ENCODE measurements at regions not wholly inside any gene's neighbourhood (a gene's known extent, or its start where the extent isn't known, plus 50 kb on each side); places are given as distances from the start of the nearest gene placed in this dataset.

DNA sequence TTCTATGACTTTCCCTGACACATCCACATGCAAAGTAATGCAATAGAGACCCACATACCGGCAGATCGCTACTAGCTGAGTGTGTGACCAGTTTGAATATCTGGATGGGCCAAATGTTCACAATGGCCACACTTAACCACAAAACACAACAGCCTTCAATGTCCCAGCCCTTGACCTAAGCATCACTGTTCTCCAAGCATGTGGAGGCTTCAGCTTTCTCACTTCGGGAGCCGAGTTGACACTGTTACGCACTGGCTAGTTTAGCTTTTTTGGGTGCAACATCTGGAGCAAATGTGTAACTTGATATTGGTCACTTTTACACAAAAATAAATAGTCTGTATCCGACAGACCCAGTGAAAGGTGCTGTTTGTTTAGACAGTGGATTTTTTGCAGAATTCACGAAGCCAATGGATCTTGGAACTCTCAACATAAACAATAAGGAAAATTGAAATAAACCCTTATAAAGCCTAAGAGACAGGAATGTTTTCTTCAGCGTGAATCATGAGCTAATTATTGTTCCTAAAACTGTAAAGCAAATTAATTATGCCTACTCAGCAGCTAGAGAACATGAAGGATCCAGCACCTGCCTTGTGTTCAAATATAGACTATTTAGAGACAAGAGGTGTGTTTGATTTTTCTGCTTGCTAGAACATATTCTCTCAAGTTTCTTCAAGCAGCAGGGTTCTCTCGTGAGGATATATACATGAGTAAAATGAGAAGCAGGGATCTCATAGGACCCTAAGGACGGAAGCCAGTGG, 117.6 kb upstream of the JCAD start:
- POLR2A ChIA-PET: interaction anchor here (0.8 kb wide), 1 partner anchor 234 kb away, joined by 3 read pairs; no protein-coding TSS in a partner anchor
- no peak for TF ChIP-seq TARDBP (IDR thresholded peaks at IDR 0.05)
- TF ChIP-seq ELF4 (IDR thresholded peaks at IDR 0.05): no peak
- no peak for TF ChIP-seq BHLHE40 (IDR thresholded peaks at IDR 0.05; ENCODE audit: borderline replicate concordance)
- TF ChIP-seq SP1 (IDR thresholded peaks at IDR 0.05): no peak
- no peak for TF ChIP-seq SUZ12 (IDR thresholded peaks at IDR 0.05)
- no peak for TF ChIP-seq ZNF384 (IDR thresholded peaks at IDR 0.05)
- no peak for TF ChIP-seq LEF1 (IDR thresholded peaks at IDR 0.05; ENCODE audit: borderline replicate concordance)
- no peak for TF ChIP-seq ARNT (IDR thresholded peaks at IDR 0.05)
- no peak for TF ChIP-seq NFRKB (IDR thresholded peaks at IDR 0.05)
- TF ChIP-seq L3MBTL2 (conservative IDR thresholded peaks at IDR 0.05): no peak
- no peak for TF ChIP-seq FOXA1 (IDR thresholded peaks at IDR 0.05)
- TF ChIP-seq FOXM1 (IDR thresholded peaks at IDR 0.05; ENCODE audit: borderline replicate concordance): no peak
- TF ChIP-seq CTBP1 (IDR thresholded peaks at IDR 0.05; ENCODE audit: borderline replicate concordance): no peak
- DNase-seq (ENCODE audit: extremely low spot score): no peak
- CTCF ChIA-PET: no interaction called here

DNA sequence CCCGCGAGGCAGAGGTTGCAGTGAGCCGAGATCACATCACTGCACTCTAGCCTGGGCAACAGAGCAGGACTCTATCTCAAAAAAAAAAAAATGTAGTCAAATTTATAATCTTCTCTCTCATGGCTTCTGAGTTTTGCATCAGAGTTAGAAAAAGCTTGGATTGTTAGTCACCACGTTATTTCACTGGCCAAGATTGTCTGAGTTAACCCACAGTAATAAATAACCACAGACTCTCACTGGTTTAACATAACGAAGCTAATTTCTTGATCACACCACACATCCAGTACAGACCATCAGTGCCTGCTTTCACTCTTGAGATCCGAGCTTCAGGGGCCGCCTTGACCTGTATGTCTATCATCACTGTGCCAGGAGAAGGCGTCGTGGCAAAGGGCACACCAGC, 116.8 kb upstream of the JCAD start:
- DNase-seq (ENCODE audit: extremely low spot score): no peak
- ChIA-PET CTCF (no interaction called here), POLR2A (no interaction called here)
- TF ChIP-seq SP1 (IDR thresholded peaks at IDR 0.05) (no peak), ELF4 (IDR thresholded peaks at IDR 0.05) (no peak), CTBP1 (IDR thresholded peaks at IDR 0.05; ENCODE audit: borderline replicate concordance) (no peak), NFRKB (IDR thresholded peaks at IDR 0.05) (no peak), BHLHE40 (IDR thresholded peaks at IDR 0.05; ENCODE audit: borderline replicate concordance) (no peak), HDGF (IDR thresholded peaks at IDR 0.05; ENCODE audit: borderline replicate concordance) (no peak), FOXM1 (IDR thresholded peaks at IDR 0.05; ENCODE audit: borderline replicate concordance) (no peak), FOXK2 (IDR thresholded peaks at IDR 0.05) (no peak), SUZ12 (IDR thresholded peaks at IDR 0.05) (no peak), LEF1 (IDR thresholded peaks at IDR 0.05; ENCODE audit: borderline replicate concordance) (no peak), L3MBTL2 (conservative IDR thresholded peaks at IDR 0.05) (no peak), ARNT (IDR thresholded peaks at IDR 0.05) (no peak), FOXA1 (IDR thresholded peaks at IDR 0.05) (no peak), TARDBP (IDR thresholded peaks at IDR 0.05) (no peak), ZNF384 (IDR thresholded peaks at IDR 0.05) (no peak)
- TF ChIP-seq, protein P1, sequence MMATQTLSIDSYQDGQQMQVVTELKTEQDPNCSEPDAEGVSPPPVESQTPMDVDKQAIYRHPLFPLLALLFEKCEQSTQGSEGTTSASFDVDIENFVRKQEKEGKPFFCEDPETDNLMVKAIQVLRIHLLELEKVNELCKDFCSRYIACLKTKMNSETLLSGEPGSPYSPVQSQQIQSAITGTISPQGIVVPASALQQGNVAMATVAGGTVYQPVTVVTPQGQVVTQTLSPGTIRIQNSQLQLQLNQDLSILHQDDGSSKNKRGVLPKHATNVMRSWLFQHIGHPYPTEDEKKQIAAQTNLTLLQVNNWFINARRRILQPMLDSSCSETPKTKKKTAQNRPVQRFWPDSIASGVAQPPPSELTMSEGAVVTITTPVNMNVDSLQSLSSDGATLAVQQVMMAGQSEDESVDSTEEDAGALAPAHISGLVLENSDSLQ (IDR thresholded peaks at IDR 0.05): no peak

DNA sequence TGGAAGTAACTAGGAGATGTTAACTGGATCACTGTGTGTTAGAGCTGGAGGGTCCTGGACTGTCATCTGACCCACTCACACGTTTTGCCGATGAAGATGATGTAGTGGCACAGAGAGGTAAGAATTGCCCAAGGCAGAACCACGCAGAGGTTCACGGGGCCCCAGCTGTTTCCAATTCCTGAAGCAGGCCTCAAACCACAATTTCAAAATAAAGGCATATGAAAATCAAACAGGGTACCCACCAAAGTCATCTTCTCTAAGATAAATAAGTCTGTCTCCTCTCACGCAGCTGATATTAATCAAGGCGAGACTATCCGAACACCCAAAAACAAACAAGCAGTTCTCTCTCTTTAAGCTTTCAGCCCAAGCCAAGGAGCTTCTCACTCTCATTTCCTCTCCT, 113.3 kb upstream of the JCAD start:
- ChIA-PET POLR2A (interaction anchor here (1.1 kb wide), 1 partner anchor 114 kb away, joined by 3 read pairs; no protein-coding TSS in a partner anchor), CTCF (interaction anchor here (0.6 kb wide), 1 partner anchor 83 kb away, joined by 3 read pairs; no protein-coding TSS in a partner anchor)
- DNase-seq (ENCODE audit: extremely low spot score): no peak
- TF ChIP-seq, protein P1 (IDR thresholded peaks at IDR 0.05): no peak
- TF ChIP-seq L3MBTL2 (conservative IDR thresholded peaks at IDR 0.05): no peak
- no peak for TF ChIP-seq FOXM1 (IDR thresholded peaks at IDR 0.05; ENCODE audit: borderline replicate concordance)
- no peak for TF ChIP-seq HDGF (IDR thresholded peaks at IDR 0.05; ENCODE audit: borderline replicate concordance)
- TF ChIP-seq BHLHE40 (IDR thresholded peaks at IDR 0.05; ENCODE audit: borderline replicate concordance): no peak
- no peak for TF ChIP-seq NFRKB (IDR thresholded peaks at IDR 0.05)
- no peak for TF ChIP-seq SP1 (IDR thresholded peaks at IDR 0.05)
- no peak for TF ChIP-seq FOXA1 (IDR thresholded peaks at IDR 0.05)

DNA sequence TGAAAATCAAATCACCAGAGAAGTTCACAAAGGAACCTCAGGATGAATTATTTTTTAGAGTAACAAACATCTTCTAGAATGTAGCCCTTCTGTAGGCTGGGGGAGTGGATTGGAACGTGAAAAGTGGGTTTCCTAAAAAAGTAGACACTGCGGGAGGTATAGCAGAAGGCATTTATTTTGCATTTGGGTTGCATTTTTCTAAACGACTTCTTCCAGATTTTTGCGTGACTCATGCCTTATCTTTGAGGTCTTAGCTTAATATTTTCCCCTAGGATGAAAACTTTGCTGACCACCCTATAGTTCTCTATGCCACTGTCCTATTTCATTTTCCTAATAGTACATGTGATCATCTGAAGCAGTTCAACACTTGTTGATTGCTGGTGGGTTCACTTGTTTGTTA, 112.7 kb upstream of the JCAD start:
- TF ChIP-seq ZNF384 (IDR thresholded peaks at IDR 0.05): no peak
- POLR2A ChIA-PET: no interaction called here
- CTCF ChIA-PET: no interaction called here
- DNase-seq (ENCODE audit: extremely low spot score): no peak

DNA sequence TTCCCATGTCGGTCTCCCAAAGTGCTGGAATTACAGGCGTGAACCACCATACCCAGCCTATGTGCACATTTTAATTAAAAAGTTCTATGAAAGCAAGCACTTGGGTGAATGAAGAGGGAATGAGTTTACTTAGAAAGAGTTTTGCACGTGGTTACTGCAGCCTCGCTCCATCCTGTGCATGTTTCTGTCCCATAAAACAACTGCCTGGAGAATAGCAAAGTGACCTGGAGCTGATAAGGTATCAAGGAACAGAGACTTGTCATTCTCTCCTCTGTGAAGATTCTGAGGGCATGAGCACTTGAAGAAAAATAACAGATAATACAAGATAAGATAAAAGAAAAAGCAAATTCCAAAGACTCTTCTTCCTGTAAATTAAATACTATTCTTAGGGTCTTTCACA, 112.2 kb upstream of the JCAD start:
- DNase-seq (ENCODE audit: extremely low spot score): no peak
- TF ChIP-seq NFRKB (IDR thresholded peaks at IDR 0.05) (no peak), ZNF384 (IDR thresholded peaks at IDR 0.05) (no peak), L3MBTL2 (conservative IDR thresholded peaks at IDR 0.05) (no peak), FOXA1 (IDR thresholded peaks at IDR 0.05) (no peak), ELF4 (IDR thresholded peaks at IDR 0.05) (no peak), SP1 (IDR thresholded peaks at IDR 0.05) (no peak)
- ChIA-PET CTCF (no interaction called here), POLR2A (no interaction called here)

DNA sequence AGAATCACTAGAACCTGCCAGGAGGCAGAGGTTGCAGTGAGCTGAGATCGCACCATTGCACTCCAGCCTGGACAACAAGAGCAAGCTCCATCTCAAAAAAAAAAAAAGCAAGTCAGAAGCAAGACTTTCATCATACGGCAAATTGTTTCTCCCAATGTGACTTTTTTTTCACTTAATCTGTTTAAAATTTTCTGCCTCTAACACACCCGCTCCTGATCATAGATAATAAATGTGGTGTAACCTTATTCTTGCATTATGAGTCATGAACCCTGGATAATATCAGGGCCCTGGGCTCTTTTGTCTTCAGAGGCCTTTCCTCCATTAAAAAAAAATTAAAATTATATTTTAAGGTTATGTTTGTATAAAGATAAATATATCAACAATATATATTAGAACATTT, 111.4 kb upstream of the JCAD start:
- DNase-seq (ENCODE audit: extremely low spot score): no peak
- ChIA-PET CTCF (no interaction called here), POLR2A (no interaction called here)
- TF ChIP-seq TARDBP (IDR thresholded peaks at IDR 0.05) (no peak), HDGF (IDR thresholded peaks at IDR 0.05; ENCODE audit: borderline replicate concordance) (no peak), SUZ12 (IDR thresholded peaks at IDR 0.05) (no peak), CTBP1 (IDR thresholded peaks at IDR 0.05; ENCODE audit: borderline replicate concordance) (no peak), FOXA1 (IDR thresholded peaks at IDR 0.05) (no peak), NFRKB (IDR thresholded peaks at IDR 0.05) (no peak), L3MBTL2 (conservative IDR thresholded peaks at IDR 0.05) (no peak)
- TF ChIP-seq, protein P1 (IDR thresholded peaks at IDR 0.05): no peak

DNA sequence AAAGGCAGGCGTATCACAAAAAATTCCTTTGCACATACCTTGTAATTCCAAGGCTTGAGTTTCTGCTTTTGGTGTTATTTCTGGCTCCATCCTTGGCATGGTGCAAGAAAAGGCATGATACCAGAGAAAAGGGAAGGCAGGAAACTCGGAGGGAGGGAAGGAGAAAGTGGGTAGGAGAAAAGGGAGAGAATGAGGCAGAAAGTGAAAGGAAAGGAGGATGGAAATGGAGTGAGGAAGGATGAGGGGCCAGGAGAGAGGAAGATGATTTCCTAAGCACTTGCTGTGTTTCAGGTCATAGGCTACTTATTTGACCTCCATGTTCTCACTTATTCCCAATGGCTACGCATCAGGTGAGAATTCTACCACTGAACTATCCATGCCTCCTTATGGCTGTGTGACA, 110.8 kb upstream of the JCAD start:
- ChIA-PET POLR2A (no interaction called here), CTCF (no interaction called here)

More for the DNA sequence above, 110.8 kb upstream of the JCAD start:
- no peak for DNase-seq (ENCODE audit: extremely low spot score)
- TF ChIP-seq, protein P1 (IDR thresholded peaks at IDR 0.05): no peak
- no peak for TF ChIP-seq BHLHE40 (IDR thresholded peaks at IDR 0.05; ENCODE audit: borderline replicate concordance)
- no peak for TF ChIP-seq NFRKB (IDR thresholded peaks at IDR 0.05)
- no peak for TF ChIP-seq LEF1 (IDR thresholded peaks at IDR 0.05; ENCODE audit: borderline replicate concordance)
